ENCODE measurements at regions not wholly inside any gene's neighbourhood (a gene's known extent, or its start where the extent isn't known, plus 50 kb on each side); places are given as distances from the start of the nearest gene placed in this dataset.

DNA sequence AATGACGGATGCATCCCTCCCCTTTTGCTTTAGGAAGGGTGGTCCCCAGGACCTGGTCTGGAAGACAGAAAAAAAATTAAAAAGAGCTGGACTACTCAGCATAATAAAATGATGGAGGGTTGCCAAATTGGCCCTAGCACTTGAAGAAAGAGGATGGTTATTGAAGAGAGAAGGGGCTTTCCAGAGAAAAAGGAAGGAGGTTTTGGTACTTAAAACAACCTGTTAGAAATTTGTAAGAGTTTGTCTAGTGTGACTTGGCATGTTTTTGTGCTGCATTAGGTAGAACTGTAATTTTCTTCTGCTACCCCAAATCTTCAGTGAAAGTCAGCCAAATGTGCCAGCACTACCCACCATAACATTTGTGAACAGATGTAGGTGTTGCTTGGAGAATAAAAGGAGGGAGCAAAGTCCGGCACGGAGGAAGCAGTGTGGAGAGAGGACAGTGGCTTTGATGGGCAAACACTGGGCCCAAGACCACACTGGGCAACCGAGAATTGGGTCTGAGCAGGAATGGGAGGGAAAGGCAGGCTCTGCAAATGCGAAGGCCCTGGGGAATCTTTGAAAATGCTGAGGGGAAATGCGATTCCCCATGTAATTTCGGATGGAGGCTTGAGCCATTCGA lies 160.9 kb downstream of the QRSL1 start:
- TF ChIP-seq, protein P1, sequence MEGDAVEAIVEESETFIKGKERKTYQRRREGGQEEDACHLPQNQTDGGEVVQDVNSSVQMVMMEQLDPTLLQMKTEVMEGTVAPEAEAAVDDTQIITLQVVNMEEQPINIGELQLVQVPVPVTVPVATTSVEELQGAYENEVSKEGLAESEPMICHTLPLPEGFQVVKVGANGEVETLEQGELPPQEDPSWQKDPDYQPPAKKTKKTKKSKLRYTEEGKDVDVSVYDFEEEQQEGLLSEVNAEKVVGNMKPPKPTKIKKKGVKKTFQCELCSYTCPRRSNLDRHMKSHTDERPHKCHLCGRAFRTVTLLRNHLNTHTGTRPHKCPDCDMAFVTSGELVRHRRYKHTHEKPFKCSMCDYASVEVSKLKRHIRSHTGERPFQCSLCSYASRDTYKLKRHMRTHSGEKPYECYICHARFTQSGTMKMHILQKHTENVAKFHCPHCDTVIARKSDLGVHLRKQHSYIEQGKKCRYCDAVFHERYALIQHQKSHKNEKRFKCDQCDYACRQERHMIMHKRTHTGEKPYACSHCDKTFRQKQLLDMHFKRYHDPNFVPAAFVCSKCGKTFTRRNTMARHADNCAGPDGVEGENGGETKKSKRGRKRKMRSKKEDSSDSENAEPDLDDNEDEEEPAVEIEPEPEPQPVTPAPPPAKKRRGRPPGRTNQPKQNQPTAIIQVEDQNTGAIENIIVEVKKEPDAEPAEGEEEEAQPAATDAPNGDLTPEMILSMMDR (conservative IDR thresholded peaks at IDR 0.05 in 1 of 2, IDR thresholded peaks at IDR 0.05 in 1 of 2; ENCODE audit: extremely low read depth in 1 of 2, insufficient read depth in 1 of 2, low read depth in 1 of 2, low read length in 2 of 2) = no peak
- TF ChIP-seq EZH2 (IDR thresholded peaks at IDR 0.05; ENCODE audit: borderline replicate concordance, low read length) = no peak
